Testis (tissue), 2 donors: ENCODE measurements at regions not wholly inside any gene's neighbourhood (a gene's known extent, or its start where the extent isn't known, plus 50 kb on each side); places are given as distances from the start of the nearest gene placed in this dataset.

Experiments
- CTCF ChIP-seq, 3 experiments: fragments of 450-650 bp in 2 of 3; fragments of 200-600 bp in 1 of 3; sonication (generic) in 1 of 3; IDR thresholded peaks; one replicate each; pipeline ENCODE4 v1.5.1; 2016 to 2019; ENCODE audit warnings: antibody characterized with exemption in 3 of 3, mild to moderate bottlenecking in 2 of 3, moderate library complexity in 1 of 3
- POLR2A ChIP-seq: fragments of 450-650 bp; IDR thresholded peaks from one replicate; pipeline ENCODE4 v1.6.1; 2017; ENCODE audit warnings: antibody characterized with exemption, mild to moderate bottlenecking, moderate library complexity

- TF ChIP-seq CTCF (IDR thresholded peaks at IDR 0.05) (no peak), POLR2A (no peak)
These were observed 360.9 kb downstream of the SLITRK5 start for GRCh38 chr13:88031980-88032559.
